ENCODE measurements at regions not wholly inside any gene's neighbourhood (a gene's known extent, or its start where the extent isn't known, plus 50 kb on each side); places are given as distances from the start of the nearest gene placed in this dataset.

GRCh38 chr20:54914995-54915394 is 439.6 kb downstream of the DOK5 start:
- TF ChIP-seq NFRKB (IDR thresholded peaks at IDR 0.05) (no peak), SP1 (IDR thresholded peaks at IDR 0.05) (no peak), ELF4 (IDR thresholded peaks at IDR 0.05) (no peak), FOXM1 (IDR thresholded peaks at IDR 0.05; ENCODE audit: borderline replicate concordance) (no peak), ARNT (IDR thresholded peaks at IDR 0.05) (no peak), FOXA1 (IDR thresholded peaks at IDR 0.05) (no peak), BHLHE40 (IDR thresholded peaks at IDR 0.05; ENCODE audit: borderline replicate concordance) (no peak), SUZ12 (IDR thresholded peaks at IDR 0.05) (no peak), TARDBP (IDR thresholded peaks at IDR 0.05) (no peak), HDGF (IDR thresholded peaks at IDR 0.05; ENCODE audit: borderline replicate concordance) (no peak), CTBP1 (IDR thresholded peaks at IDR 0.05; ENCODE audit: borderline replicate concordance) (no peak)
- TF ChIP-seq, protein P1, sequence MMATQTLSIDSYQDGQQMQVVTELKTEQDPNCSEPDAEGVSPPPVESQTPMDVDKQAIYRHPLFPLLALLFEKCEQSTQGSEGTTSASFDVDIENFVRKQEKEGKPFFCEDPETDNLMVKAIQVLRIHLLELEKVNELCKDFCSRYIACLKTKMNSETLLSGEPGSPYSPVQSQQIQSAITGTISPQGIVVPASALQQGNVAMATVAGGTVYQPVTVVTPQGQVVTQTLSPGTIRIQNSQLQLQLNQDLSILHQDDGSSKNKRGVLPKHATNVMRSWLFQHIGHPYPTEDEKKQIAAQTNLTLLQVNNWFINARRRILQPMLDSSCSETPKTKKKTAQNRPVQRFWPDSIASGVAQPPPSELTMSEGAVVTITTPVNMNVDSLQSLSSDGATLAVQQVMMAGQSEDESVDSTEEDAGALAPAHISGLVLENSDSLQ (IDR thresholded peaks at IDR 0.05), result no peak
